ENCODE measurements at regions not wholly inside any gene's neighbourhood (a gene's known extent, or its start where the extent isn't known, plus 50 kb on each side); places are given as distances from the start of the nearest gene placed in this dataset.

DNA sequence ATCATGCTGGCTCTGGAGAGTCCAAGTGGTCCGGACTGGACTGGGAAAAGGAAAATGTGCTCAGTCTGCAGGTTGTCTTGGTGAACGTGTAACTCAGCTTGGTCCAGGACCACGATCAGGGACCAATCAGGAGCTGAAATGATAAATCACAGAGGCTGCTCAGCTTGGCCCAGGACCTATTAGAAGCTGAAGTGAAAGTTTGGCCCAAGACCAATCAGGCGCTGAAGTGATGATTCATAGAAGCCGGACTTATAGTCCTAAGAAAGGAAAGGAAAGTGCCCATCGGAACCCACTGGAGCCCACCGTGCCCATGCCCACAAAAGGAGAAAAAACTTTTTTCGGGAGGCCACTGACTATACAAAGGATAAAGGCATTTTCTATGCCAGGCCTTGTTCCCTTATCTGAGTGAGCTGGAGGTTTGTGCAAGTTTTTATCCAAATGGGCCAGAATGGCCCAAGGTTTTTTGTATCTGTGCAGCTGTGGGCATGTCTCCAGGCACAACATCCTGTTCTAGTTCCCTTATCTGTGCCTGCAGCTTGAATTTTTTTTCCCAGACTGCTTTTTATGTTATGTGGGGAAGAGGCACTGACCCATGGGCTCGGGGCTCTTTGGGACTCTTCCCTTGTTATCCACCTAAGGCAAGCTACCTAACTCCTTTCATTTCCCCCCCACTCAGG lies 194.4 kb downstream of the FAM133A start:
- TF ChIP-seq POLR2A (IDR thresholded peaks at IDR 0.05): no peak
- TF ChIP-seq, protein P1, sequence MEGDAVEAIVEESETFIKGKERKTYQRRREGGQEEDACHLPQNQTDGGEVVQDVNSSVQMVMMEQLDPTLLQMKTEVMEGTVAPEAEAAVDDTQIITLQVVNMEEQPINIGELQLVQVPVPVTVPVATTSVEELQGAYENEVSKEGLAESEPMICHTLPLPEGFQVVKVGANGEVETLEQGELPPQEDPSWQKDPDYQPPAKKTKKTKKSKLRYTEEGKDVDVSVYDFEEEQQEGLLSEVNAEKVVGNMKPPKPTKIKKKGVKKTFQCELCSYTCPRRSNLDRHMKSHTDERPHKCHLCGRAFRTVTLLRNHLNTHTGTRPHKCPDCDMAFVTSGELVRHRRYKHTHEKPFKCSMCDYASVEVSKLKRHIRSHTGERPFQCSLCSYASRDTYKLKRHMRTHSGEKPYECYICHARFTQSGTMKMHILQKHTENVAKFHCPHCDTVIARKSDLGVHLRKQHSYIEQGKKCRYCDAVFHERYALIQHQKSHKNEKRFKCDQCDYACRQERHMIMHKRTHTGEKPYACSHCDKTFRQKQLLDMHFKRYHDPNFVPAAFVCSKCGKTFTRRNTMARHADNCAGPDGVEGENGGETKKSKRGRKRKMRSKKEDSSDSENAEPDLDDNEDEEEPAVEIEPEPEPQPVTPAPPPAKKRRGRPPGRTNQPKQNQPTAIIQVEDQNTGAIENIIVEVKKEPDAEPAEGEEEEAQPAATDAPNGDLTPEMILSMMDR (IDR thresholded peaks at IDR 0.05): no peak
- TF ChIP-seq POLR2AphosphoS5 (IDR thresholded peaks at IDR 0.05): no peak

Data from breast epithelium (tissue), 3 donors.